ENCODE measurements at regions not wholly inside any gene's neighbourhood (a gene's known extent, or its start where the extent isn't known, plus 50 kb on each side); places are given as distances from the start of the nearest gene placed in this dataset.

DNA sequence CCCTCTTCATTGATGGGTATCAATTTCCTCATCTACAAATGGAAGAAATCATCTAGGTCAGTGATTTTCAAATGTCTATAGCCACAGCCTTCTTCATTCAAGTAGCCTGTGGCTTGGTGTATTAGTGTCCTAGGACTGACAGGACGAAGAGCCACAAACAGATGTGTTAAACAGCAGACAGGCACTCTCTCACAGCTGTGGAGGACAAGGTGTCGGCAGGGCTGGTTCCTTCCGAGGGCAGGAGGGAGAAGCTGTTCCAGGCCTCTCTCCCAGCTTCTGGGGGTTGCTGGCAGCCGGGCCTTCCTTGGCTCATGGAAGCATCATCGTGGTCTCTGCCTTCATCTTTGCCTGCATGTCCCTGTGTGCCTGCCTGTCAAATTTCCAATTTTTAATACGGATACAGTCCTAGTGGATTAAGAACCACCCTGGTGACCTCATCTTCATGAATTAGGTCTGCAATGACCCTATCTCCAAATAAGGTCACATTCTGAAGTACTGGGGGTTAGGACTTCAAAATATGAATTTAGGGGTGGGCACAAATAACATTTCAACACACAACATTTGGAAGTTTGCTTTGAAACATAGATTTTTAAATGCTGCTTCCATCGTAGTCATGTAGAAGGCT is 86.5 kb downstream of the PTGR3 start:
- ATAC-seq (no peak), DNase-seq (no peak)
- Histone ChIP-seq H3K36me3 (no peaks in the 10 kb centered on the region), H3K27me3 (no peaks in the 10 kb centered on the region), H3K27ac (no peak overlapping the region), H3K4me3 (no peak overlapping the region), H3K4me1 (no peaks in the 10 kb centered on the region), H3K9me3 (no peaks in the 10 kb centered on the region)
- no peak for TF ChIP-seq POLR2A (IDR thresholded peaks at IDR 0.05)
- TF ChIP-seq, protein P1, sequence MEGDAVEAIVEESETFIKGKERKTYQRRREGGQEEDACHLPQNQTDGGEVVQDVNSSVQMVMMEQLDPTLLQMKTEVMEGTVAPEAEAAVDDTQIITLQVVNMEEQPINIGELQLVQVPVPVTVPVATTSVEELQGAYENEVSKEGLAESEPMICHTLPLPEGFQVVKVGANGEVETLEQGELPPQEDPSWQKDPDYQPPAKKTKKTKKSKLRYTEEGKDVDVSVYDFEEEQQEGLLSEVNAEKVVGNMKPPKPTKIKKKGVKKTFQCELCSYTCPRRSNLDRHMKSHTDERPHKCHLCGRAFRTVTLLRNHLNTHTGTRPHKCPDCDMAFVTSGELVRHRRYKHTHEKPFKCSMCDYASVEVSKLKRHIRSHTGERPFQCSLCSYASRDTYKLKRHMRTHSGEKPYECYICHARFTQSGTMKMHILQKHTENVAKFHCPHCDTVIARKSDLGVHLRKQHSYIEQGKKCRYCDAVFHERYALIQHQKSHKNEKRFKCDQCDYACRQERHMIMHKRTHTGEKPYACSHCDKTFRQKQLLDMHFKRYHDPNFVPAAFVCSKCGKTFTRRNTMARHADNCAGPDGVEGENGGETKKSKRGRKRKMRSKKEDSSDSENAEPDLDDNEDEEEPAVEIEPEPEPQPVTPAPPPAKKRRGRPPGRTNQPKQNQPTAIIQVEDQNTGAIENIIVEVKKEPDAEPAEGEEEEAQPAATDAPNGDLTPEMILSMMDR (IDR thresholded peaks at IDR 0.05), result no peak
- 81 to 86% (median 85%) methylated on average over 7 of the region's 7 CpGs for WGBS, 4 donors
- intact Hi-C loops (cut with DNase I), result loop anchor here in 1 of 10 donors (10.0 kb wide), 1 partner anchor 362 kb away; no protein-coding TSS in a partner anchor

DNA sequence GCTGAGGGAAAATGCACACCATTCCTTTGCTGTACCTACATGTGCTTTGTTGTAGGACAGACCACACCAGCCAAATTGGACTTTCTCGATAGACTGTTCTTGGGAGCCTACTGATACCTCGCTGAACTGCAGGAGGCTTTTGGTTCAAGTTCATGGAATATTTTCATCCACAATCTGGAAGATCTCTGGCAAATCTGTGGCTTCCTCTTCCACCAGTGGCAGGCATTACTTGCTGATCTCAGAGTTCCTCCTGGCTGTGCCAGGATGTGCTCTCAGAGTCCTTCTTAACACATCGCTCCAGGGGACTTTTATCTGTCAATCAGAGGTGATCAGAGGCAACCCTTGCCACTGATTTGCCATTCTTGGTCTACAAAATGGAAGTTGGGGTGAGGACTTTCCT is 87.7 kb downstream of the PTGR3 start:
- TF ChIP-seq, protein P1 (IDR thresholded peaks at IDR 0.05), result no peak
- no peak for TF ChIP-seq POLR2A (IDR thresholded peaks at IDR 0.05)
- no peaks in the 10 kb centered on the region for H3K27me3 ChIP-seq
- intact Hi-C loops (cut with DNase I), result loop anchor here in 1 of 10 donors (10.0 kb wide), 1 partner anchor 364 kb away; no protein-coding TSS in a partner anchor
- no peaks in the 10 kb centered on the region for H3K9me3 ChIP-seq
- DNase-seq (no peak), ATAC-seq (no peak)
- no peak overlapping the region for H3K27ac ChIP-seq
- no peaks in the 10 kb centered on the region for H3K4me1 ChIP-seq
- no peaks in the 10 kb centered on the region for H3K36me3 ChIP-seq
- WGBS, 4 donors, result 65 to 78% (median 69%) methylated on average over 3 of the region's 3 CpGs
- H3K4me3 ChIP-seq, result no peak overlapping the region

DNA sequence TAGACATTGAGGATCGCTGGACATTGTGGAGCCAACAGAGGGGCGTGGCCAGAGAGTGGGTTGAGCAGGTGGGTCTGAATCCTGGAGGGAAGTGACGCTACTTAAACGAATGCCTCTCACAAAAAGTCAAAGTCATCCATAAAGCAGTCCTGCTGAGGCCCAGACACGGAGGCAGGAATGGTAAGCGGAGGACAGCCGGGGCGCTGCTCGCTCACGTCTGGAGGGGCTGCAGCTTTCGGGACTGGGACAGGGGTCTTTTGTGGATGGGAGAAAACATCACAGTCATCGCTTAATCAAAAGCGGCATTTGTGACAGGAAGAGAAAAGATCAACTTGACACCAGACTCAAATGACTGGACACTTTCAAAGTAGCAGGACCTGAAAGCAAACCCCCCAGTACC is 88.4 kb downstream of the PTGR3 start:
- Histone ChIP-seq H3K4me1 (no peaks in the 10 kb centered on the region), H3K4me3 (no peak overlapping the region), H3K9me3 (no peaks in the 10 kb centered on the region), H3K36me3 (no peaks in the 10 kb centered on the region), H3K27ac (no peak overlapping the region), H3K27me3 (no peaks in the 10 kb centered on the region)
- WGBS, 4 donors, result 93 to 95% (median 94%) methylated on average over 13 of the region's 13 CpGs
- ATAC-seq (no peak), DNase-seq (no peak)
- intact Hi-C loops (cut with DNase I), result loop anchor here in 1 of 10 donors (10.0 kb wide), 1 partner anchor 364 kb away; no protein-coding TSS in a partner anchor
- TF ChIP-seq, protein P1 (IDR thresholded peaks at IDR 0.05), result no peak
- no peak for TF ChIP-seq POLR2A (IDR thresholded peaks at IDR 0.05)

DNA sequence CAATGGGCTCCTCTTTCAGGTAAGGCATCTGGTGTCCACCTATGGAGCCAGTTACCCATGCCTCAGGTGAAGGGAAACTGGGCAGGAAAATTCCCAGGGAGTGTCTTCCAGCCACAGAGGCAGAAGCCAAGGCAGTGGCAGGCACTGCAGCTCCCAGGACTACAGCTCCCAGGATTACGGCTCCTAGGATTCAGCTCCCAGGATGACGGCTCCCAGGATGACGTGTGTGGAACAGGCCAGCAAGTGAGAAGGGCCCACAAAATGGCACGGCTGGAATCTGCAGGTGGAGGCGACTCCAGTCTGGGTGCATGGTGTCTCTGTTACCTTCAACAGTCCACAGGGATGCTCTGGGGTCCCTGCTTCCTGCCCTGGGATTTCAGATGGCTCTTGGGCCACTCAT is 92.1 kb downstream of the PTGR3 start:
- Histone ChIP-seq H3K27me3 (no peaks in the 10 kb centered on the region), H3K27ac (no peak overlapping the region), H3K9me3 (no peaks in the 10 kb centered on the region), H3K4me3 (no peak overlapping the region), H3K36me3 (no peaks in the 10 kb centered on the region), H3K4me1 (no peaks in the 10 kb centered on the region)
- ATAC-seq (no peak), DNase-seq (no peak)
- 85 to 96% (median 92%) methylated on average over 5 of the region's 5 CpGs for WGBS, 4 donors
- TF ChIP-seq, protein P1 (IDR thresholded peaks at IDR 0.05), result no peak
- no peak for TF ChIP-seq POLR2A (IDR thresholded peaks at IDR 0.05)
- intact Hi-C loops (cut with DNase I), result no loop called here

Data from heart left ventricle (tissue), 16 donors.